ENCODE measurements at regions not wholly inside any gene's neighbourhood (a gene's known extent, or its start where the extent isn't known, plus 50 kb on each side); places are given as distances from the start of the nearest gene placed in this dataset.

DNA sequence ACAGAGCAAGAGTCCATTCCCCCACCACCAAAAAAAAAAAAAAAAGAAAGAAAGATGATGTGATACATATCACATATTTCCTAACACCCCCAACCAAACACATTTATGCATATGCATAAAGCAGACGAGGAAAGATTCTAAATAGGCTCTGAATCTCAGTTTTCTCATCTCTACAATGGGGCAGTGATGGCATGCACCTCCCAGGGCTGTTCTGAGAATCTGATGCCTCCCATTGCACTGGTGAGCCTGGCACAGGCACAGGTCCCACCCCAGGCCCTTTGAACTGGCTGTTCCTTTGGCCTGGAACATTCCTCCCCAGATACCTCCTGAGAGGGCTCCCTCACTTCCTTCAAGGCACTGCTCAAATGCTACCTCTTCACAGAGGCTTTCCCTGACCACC, 116.5 kb downstream of the C9orf50 start:
- no peak for DNase-seq

DNA sequence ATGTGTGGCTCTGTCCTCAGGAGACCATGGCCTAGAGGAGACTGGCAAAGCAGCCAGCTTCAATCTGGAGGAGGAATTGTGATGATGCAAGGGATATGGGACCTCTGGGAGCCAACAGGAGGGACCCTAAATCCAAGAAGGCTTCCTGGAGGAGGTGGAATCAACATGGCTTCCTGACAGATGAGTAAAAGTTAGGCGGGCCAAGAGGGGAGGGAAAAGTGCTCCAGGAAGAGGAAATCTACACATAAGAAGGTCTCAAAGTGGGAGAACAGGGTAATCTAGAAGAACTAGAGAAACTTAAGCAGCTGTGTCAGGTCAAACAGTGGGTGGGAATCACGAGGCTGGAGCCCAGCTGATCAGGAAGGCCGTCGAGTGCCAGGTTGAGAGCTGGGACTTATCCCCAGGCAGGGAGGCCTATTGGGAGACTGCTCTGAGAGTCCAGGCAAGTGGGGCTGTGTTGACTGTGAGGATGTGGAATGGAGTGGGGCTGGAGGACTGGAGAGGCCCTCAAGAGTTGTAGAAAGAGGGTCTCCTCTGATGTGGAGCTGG, 119.1 kb downstream of the C9orf50 start:
- no peak for DNase-seq

DNA sequence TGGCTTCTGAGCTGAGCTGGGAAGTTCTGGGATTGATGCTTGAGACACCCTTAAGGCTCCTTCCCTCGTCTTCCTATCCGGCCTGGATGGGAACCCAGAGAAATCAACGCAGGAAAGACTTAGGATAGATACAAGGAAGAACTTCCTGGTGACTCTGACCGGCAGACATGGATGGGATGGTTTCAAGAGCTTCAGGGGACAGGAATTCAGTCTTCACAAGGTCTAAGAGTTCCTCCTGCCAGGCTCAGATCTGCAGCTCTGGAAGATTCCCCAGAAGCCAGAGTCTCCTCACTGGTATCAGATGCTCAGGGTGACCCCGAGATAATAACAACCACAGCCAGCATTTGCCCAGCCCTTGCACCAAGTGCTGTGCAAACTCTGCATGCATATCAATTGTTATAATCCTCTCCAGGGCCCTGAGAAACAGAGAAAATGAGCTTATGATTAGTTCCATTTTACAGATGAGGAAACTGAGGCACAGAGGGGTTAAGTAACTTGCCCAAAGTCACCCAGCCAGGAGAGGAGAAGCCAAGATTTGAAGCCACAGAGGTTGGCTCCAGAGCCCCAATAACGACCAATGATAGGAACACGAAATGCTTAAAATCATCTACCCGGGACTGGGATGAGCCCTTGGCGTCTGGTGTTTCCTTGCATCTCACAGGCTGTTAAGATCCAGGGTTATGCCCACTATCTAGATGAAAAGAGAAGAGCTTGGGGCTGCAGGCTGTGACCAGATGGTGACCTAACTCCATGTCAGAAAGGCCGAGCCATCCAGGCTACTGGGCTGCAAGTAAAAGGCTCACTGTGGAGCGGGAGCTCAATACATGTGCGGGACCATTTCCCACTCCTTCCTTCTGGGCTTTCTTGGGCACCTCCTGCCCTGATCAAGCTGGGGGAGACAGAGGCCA, 119.8 kb downstream of the C9orf50 start:
- DNase-seq, result no peak

DNA sequence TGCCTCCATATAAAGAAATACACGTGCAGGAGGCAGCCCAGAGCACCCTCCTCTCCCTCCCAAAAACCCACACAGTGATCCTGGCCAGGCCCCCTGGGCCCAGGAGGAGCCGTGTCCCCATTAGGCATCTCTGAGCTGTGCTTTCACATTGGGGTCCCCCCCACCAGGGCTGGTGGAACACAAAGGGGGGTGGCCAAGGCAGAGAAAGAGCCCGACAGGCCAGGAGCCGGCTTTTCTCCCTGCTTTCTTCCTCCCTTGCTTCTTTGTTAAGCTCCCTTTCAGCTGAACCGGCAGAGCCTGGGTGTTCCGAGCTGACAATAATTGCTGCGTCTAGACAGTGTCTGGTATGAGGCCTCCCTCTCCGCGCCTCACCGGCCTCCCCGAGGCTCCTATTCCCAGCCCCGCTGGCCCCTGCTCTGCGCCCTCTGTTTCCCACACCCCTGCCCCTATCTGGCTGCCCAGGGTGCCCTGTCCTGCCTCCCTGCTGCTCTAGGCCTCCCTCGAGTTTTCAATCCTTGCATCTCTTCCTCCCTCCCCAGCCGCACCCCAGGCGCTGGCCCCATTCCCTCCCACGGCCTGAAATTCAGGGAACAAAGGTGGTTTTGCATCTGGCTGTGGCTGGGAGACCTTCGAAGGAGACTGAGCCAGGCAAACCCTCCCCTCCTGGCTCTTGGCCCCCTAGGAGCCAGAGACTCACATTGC, 120.6 kb downstream of the C9orf50 start:
- DNase-seq, result no peak

DNA sequence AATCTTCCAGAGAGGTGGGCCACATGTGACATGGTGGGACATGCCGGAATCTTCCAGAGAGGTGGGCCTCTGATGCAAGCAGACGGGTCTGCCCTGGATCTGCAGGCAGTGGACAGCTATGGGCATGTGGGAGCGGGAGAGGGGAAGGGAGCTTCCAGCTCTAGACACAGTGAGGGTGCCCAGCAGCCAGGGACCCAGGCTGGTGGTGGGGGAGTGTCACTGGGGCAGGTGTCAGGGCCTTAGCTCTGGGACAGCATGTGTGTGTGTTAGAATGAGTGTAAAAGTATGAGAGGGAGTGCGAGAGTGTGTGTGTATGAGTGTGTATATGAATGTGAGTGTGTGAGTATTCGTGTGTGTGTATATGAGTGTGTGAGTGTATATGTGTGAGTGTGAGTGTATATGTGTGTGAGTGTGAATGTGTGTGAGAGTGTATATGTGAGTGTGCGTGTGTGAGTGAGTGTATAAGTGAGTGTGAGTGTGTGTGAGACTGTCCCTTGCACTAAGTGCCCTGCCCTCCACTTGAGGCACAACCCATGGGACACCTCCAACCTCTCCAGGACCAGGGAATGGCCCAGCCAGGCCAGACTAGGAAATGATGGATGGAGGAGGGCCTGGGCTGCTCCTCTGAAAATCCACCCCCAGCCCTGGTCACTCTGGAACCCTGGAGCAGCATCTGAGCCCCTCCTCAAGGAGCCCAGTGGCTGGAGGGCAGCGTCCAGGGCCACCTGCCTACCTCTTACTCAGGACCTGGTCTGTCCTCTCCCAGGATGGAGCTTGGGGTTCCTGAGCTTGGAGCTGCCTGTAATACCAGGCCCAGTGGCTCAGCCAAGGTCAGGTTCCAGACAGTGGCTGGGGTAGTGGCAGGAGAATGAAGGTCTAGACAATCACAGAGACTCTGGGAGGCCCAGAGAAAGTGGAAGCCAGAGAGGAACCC, 122.2 kb downstream of the C9orf50 start:
- DNase-seq, result no peak

DNA sequence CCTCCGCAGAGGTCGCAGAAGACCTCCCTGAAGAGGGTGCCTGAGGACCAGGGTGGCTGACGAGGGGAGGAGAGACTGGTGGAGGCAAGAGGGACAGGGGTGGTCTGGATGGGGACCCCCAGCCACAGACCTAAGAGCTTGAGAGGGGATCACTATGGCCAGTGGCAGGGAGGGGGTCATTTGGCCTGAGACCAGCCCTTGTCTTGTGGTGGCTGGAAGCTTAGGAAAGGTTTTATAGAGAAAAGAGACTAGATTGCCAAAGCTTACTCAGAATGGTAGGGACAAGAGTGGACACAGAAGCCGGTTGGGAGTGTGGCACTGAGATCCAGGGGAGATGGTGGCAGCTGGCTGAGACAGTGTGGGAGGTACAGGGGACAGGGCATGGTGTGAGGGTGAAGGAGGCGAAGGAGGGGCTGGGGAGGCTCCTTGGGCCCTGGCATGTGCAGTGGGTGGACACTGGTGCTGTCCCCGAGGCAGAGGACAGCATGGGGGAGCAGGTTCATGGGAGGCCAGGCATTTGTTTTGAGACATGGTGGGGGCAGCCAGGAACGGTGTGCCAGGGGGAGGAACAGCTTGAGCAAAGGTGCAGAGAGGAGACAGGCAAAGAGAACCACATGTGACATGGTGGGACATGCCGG, 123.0 kb downstream of the C9orf50 start:
- DNase-seq, result no peak

DNA sequence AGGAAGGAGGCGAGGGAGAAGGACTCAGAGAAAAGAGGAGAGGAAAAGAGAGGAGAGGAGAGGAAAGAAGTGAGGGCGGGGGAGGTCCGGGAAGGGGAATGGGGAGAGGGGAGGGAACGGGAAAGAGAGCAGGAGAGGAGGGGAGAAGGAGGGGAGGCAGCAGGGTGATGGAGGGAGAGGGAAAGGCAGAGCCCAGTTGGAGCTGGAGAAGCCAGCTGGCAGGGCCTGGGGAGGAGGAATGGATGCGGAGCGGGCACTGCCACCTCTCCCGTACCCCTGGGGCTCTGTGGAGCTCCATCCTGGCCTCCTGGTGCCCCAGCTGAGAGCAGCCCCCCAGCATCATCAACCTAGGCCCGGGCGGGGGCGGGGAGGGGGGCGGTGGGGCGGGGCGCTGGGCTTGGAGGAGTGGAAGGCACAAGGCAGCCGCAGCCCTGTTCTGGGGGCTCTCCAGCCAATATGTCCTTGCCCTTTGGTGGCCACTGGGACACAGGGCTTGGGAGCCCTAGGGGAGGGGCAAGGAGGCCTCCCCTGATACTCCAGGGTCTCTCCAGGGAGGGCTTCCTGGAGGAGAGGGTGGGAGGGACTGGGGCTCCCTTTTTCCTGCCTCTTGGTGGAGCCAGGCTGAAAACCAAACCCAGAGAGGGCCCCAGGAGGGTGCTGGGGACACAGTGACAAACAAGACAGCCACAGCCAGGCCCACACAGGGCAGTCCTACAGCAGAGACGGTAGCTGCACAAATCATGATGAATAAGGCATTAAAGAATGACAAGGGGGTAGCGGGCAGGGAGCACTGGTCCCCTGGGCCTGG, 123.7 kb downstream of the C9orf50 start:
- no peak for DNase-seq

DNA sequence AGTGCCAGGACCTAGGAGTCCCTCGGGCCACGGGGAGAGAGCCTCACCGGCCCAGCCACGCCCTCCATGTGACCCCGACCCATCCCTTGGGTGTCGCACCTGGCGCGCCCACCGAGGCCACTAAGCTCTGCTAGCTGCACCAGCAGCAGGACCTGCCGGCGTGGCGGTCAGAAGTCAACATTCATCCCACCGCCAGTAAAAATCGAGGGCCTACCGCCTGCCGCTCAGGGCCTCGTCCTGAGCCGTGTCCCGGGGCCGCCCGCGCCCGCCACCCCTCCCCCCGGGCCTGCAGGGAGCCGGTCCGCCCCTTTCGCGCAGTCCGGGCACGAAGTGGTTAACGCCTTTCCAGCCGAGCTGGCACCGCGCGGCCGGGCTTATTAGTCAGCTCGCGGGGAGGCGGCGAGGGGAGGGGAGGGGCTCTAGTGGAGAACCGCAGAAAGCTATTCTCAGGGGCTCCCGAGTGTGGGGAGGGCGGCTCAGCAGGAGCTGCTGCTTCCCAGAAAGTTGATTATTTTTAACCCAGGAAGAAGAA, 124.4 kb downstream of the C9orf50 start:
- DNase-seq, result peak; percentile 86 to 88

DNA sequence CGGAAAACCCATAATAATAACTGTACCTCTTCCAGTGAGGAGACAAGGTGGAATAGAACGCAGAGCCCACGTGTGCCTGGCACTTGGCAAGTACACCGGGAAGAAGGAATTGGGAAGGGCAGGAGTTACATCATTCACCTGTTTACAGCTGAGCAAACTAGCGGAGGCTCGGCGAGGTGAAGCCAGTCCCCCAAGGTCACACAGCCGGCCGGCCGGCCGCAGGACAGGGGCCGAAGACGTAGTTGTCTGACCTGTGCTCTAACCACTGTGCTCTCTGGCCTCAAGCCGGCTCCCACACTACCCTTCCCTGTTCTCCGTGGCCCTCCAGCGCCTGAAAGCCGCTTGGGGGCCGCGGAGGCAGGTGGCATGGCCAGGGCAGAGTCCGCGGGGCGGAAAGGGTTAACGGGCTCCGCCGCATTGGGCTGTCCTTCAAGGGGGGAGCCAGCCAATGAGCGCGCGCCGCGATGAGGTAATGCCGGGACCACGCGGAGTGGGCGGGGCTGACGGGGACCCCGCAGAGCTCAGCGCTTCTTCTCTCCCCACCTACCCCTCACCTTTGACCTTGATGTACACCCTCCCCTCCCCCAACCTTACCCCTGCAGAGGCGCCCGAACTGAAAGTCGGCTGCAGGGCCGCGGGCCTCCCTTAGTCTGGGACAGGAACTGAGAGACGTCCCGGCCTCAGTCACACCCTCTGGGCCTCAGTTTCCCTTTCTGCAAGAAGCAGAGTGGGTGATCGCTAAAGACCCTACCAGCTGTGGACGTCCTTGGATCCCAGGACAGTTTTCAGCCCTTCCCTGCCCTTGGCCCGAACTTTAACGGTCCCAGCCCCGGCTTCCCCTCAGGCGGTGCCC, 125.1 kb downstream of the C9orf50 start:
- peak; percentile 85 to 90 for DNase-seq

DNA sequence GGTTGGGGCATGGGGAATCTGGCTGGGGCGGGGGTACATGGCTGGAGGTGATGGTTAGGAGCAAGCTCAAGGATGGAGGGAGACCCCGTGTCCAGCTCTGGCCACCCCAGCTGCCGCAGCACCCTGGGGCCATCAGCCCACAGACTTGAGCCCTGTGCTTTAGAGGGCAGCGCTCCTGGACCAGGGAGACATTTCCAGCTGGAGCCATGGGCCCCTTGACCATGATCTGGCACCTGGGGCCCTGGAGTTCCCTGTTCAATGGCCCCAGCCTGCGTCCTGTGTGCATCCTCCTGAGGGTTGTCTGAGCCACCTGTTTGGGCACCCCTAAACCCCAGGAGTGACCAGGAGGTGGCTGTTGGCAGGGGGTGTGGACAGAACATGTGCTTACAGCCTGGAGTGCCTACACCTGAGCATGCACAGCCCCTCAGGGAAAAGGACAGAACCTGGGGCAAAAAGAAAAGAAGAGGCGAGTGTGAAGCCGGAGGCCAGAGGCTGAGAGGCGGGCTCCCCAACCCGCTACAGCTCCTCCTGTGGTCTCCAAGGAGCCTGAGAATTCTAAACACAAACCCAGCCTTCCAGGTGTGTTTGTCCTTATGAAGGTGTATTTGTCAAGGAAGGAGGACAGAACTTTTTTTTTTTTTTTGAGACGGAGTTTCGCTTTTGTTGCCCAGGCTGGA, 126.7 kb downstream of the C9orf50 start:
- DNase-seq, result no peak

DNA sequence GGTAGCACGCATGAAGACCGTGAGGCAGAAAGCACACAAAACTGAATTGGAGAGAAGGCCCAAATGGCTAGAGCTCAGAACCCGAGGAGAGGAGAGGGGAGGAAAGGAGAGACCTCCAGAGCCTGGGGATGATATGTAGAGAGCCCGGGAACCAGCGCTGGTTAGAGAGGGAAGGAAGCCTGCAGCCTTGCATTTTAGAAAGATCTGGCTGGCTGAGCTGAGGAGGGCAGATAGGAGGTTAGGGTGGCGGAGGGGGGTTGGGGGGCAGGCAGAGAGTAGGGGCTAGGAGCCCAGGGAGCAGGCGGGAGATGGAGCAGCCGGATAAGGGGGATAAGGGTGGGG, 127.2 kb downstream of the C9orf50 start:
- no peak for DNase-seq

DNA sequence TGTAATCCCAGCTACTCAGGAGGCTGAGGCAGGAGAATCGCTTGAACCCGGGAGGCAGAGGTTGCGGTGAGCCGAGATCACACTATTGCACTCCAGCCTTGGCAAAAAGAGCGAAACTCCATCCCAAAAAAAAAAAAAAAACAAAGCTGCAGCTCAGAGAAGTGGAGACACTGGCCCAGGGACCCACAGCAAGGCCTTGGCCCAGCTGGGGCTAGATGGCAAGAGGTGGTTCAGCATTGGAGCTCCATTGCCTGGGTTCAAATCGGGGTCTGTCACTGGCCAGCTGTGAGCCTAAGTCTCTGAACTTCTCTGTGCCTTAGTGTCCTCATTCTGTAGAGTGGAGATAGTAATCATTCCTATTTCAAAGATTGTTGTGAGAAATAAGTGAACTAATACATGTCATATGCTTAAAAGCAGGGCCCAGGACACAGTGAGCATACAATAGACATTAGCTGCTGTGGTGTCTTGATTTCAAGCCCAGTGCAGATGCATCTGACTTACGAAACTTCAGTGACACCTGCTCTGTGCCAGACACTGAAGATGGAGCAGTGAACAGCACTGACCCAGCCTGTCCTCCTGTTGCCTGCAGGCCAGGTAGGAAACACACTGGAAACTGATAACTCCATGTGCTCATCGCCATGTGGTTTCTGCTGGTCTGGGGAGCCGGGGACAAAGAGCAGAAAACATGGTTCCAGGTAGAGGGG, 127.7 kb downstream of the C9orf50 start:
- no peak for DNase-seq

DNA sequence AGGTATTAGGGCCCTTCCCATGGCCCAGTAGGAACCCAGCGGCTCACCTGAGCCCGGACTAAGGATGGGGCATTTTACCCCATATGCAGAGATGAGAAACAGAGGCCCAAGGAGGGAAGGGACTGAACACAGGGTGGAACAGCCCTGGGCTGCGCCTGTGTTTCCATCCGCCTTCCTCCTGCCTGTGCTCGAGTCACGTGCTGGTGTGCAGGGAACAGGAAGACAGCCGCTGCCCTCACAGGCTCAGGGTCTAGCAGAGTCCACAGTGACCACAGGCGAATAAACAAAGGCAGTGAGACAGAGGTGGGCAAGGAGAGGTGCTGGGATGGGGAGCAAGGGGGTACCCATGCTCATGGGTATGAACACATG, 129.4 kb downstream of the C9orf50 start:
- DNase-seq, result no peak

DNA sequence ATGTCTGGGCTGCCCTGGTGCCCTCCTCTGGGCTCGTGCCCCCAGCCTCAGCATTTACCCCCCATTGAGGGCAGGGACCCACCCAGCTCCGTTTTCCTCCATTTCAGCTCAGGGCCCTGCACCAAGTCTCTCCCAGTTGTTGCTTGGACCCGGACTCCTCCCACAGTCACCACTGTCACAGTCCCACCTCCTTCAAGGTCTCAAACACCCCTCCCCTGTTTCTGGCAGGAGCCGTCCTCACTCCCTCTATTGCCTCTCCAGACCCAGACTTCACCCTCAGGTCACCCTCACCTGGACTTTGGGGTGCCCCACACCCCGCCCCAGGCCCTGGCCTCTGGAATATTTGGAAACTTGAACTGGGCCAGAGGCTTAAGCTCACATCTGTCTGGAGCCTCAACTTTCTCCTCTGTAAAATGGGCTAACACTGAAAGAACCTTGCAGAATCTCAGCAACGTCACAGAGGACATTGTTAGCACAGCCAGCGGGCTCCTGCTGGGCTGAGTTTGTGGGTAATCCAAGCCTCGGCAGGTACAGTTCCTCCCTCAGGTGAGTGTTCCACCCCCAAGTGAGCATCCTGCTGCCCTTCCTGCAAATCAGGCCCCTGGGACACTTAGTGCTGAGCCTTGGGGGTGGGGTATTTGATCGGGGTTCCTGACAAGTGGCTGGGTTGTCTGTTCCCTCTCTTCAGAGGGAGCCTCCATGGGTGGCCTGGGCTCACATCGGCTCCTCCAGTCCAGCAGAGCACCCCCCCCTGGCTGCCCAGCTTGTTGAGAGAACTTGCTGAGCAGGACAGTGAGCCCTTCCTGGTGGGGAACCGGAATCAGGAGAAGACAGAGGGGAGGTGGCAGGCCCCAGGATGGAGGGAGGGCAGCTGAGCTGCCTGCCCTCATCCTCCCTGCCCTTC, 130.1 kb downstream of the C9orf50 start:
- DNase-seq, result no peak

DNA sequence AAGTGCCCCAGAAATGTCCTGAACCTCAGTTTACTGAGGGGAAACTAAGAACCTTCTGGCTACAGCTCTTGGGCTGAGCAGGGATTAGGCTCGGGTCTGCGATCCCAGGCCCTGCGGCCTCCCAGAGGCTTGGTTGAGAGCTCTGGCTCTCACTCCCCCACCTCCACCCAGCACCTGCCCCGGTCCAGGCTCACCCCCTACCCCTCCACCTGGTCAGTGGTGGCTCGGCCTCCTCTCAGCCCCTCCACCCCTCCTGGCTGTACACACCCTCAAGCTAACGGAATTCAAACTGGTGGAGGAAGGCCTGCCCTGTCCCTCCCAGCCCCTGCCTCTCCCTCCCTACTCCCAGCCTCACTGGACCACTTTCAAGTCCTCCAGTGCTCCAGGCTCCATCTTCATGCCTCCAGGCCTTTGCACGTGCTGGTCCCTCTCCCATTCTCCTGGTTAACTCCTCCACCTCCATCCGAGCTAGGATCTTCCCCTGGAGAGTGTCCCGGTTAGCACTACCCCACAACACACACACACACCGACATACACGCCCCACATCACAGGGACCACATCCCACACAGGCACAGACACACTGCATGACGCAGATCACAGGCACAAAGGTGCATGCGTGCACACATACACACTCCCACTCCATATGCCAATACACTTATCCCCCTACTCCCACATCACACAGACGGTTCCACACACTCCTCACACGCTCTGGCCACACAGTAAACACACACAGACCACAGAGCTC, 130.9 kb downstream of the C9orf50 start:
- peak; percentile 34 to 79 for DNase-seq

DNA sequence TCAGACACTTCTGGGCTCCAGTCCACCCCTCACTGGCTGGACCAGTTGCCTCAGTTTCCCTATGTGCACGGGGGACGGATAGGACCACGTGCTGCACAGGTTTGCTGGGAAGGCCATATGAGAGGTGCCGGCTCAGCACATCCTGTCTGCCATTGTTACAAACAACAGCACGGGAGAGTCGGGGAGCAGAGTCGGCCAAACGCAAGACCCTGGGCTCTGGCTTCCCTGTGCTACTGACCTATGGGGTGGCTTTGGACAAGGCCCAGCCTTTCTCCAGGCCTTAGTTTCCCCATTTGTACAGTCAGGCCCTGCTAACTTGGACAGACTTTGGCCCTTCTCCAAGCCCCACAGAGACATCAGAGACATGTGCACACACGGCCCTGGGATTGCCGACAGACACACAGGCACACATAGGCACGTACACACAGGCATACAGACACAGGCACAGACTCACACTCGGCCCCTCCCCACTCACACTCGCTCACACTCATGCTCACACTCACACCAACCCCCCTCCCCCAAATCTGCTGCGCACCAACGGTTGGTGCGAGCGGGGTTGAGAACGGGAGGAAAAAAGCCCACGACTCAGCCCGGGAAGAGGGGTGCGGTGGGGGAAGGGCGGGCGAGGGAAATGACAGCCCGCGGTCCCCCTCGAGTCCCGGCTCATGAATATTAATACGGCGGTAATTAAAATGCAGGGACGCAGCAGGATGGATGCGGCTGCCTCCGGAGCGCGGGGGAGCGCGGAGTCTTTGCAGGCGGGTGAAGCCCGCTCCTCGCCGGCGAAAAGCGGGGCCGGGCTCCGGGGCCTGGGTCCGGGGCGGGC, 133.0 kb downstream of the C9orf50 start:
- DNase-seq, result peak; percentile 62 to 73
